GM18861 (cell line): ENCODE measurements at regions not wholly inside any gene's neighbourhood (a gene's known extent, or its start where the extent isn't known, plus 50 kb on each side); places are given as distances from the start of the nearest gene placed in this dataset.

ENCODE experiments used
- ATAC-seq: cut with Tn5 transposase; IDR thresholded peaks from one replicate; pipeline ENCODE4 v1.9.1; 2021; ENCODE audit not compliant: unreplicated experiment

GRCh38 chr6:74785236-74785635 lies 420.6 kb downstream of the COL12A1 start:
- no peak for ATAC-seq

GRCh38 chr6:74782346-74782745 lies 423.5 kb downstream of the COL12A1 start:
- no peak for ATAC-seq

GRCh38 chr6:74780831-74781230 lies 425.0 kb downstream of the COL12A1 start:
- no peak for ATAC-seq

DNA sequence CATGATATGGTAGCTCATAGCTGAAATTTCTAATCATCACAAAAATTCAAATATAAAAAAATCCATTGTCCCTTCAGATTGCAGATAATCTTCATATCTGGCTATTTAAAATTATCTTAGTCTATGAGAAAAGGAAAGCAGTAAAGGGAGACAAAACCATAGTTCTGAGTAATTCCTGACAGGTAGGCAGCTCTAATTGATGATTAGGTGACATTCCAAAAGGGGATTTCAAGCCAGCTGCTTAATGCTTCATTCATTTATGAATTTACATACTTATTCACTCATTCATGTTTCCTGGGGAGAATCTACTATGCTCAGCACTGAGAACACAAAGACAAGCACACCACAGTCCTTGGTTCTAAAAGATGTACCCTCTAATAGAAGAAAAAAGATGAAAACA lies 437.1 kb downstream of the COL12A1 start:
- no peak for ATAC-seq

- no peak for ATAC-seq
Observed at GRCh38 chr6:74768120-74768519, 437.7 kb downstream of the COL12A1 start.

- ATAC-seq, result no peak
Observed at GRCh38 chr6:74765486-74765885, 440.4 kb downstream of the COL12A1 start.

- ATAC-seq, result no peak
Observed at GRCh38 chr6:74764486-74764885, 441.4 kb downstream of the COL12A1 start.

DNA sequence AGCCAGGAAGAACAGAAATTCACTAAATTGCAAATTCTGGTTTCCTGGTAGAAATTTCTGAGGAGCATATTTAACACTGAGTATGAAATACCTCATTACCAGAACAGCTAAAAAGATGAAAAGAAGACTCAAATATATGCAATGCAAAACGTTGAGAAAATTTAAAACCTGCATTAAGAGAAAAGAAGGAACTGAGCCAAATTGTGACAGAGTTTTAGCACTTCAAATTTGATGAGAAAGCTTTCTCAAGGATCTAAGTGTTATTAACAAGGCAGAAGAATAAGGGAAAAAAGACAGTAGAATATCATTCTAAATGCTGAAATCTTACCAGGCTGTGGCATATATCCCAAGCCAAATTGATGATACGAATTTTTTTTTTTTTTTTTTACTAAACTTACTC lies 443.0 kb downstream of the COL12A1 start:
- no peak for ATAC-seq

GRCh38 chr6:74757813-74758212 lies 448.0 kb downstream of the COL12A1 start:
- no peak for ATAC-seq

GRCh38 chr6:74756923-74757322 lies 448.9 kb downstream of the COL12A1 start:
- ATAC-seq, result no peak

GRCh38 chr6:74755778-74756177 lies 450.1 kb downstream of the COL12A1 start:
- ATAC-seq, result no peak

DNA sequence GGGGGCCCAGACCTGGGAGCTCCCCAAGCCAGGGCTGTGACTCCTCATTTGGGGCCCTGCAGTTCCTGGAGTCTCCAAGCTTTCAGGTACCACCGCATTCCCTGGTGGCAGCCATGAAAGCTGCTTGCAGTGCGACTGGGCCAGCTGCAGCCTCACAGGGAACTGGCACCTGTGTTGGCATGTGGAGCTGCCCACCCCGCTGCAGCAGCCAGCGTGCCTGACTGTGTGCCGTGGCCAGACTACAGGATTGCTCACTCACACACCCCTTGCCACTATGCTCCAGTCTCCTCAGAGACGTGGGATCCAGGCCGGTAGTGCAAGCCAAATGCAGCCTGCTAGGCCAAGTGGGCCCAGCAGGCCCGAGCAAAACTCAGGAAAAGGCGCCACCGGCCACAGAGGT lies 450.7 kb downstream of the COL12A1 start:
- ATAC-seq, result no peak

GRCh38 chr6:74753883-74754600 lies 451.8 kb downstream of the COL12A1 start:
- no peak for ATAC-seq

DNA sequence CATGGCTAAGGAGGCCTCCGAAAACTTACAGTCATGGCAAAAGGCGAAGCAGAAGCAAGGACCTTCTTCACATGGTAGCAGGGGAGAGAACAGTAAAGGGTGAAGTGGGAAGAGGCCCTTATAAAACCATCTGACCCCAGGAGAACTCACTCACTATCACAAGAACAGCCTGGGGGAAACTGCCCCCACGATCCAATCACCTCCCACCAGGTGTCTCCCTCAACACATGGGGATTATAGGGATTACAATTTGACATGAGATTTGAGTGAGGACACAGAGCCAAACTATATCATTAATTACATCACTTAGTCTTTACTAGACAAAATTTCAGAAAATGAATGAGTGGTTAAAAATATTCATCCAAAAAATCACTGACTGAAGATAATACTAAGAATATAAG lies 453.6 kb downstream of the COL12A1 start:
- no peak for ATAC-seq

GRCh38 chr6:74750826-74751225 lies 455.0 kb downstream of the COL12A1 start:
- no peak for ATAC-seq

GRCh38 chr6:74749211-74750147 lies 456.4 kb downstream of the COL12A1 start:
- ATAC-seq, result peak; percentile 93

GRCh38 chr6:74745670-74746069 lies 460.2 kb downstream of the COL12A1 start:
- ATAC-seq, result no peak

DNA sequence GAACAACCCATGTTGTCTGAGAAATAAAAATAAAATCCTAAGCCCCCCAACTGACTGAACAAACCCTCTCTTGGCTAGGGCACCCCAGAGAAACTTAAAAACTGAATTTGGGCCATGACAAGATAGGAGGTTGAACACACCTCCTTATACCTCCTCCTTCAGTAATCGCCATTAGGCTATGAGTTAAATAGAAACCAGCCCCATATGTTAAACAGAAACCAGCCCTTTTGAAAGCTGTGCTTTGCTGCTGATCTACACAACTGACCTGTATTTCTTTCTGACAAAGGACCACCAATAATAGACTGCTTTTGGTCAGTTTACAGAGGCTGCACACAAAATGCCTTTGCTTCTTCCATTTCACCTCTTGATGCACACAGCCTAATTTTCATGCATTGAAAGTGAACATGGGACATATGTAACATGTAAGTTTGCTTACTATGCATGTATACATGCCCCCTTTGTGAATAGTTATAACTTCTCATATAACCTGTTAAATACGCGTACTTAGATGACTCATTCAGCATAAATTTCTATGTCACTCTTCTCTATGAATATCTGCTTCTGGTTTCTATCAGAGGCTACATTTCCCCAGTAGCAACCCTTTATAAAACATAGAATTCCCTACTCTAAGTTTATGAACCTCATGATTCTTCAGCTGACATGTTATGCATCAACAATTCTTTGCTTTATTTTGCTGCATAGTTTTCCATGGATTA lies 462.9 kb downstream of the COL12A1 start:
- no peak for ATAC-seq

- ATAC-seq, result no peak
Observed at GRCh38 chr6:74741646-74742045, 464.2 kb downstream of the COL12A1 start.

GRCh38 chr6:74735304-74735703 lies 470.5 kb downstream of the COL12A1 start:
- ATAC-seq, result no peak

DNA sequence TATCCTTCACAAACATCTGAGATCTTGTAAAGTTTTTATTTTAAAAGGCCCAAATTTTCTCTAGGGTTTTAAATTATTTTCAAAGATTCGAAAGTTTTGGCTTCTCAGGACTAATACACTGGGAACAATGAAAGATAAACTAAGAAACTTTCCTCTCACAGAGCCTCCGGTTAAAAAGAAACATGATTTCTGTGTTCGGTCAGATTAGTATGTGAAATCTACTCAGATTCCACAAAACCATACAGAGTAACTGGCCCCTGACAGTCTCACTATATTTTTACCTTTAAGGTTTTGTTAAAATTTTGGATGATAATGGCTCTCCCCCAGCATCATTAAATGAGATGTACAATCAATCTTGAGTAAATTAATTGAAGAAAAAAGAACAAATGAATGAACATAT lies 471.0 kb downstream of the COL12A1 start:
- no peak for ATAC-seq
